GM12874 (cell line): ENCODE measurements at regions not wholly inside any gene's neighbourhood (a gene's known extent, or its start where the extent isn't known, plus 50 kb on each side); places are given as distances from the start of the nearest gene placed in this dataset.

Experiments
- CTCF ChIP-seq: IDR thresholded peaks from 2 replicates; pipeline ENCODE4 v1.5.1; 2011; ENCODE audit warnings: low read depth, mild to moderate bottlenecking, control low read depth, low read length, moderate library complexity; ENCODE audit not compliant: insufficient read depth

GRCh38 chr9:107713470-107713869, 223.9 kb upstream of the KLF4 start:
- TF ChIP-seq CTCF = no peak

- TF ChIP-seq CTCF = no peak
Observed at GRCh38 chr9:107712390-107712789, 222.8 kb upstream of the KLF4 start.

DNA sequence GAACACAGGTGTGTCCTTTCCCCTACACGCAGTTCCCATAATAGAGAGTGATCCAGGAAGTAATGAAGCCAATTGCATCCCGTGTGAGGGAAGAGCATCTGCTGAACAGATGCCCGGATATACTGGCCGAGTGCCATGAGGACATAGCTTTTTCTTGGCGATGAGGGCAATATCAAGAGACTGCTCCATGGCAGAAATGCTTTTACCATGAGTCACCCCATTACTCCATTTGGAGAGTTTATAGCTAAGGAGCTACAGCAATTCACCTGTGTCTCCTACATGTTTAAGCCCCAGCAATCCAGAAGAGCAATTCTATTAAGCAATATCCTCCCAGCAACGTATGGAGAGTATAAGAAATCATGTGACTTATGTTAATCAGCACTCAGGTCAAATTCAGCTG, 222.0 kb upstream of the KLF4 start:
- no peak for TF ChIP-seq CTCF

DNA sequence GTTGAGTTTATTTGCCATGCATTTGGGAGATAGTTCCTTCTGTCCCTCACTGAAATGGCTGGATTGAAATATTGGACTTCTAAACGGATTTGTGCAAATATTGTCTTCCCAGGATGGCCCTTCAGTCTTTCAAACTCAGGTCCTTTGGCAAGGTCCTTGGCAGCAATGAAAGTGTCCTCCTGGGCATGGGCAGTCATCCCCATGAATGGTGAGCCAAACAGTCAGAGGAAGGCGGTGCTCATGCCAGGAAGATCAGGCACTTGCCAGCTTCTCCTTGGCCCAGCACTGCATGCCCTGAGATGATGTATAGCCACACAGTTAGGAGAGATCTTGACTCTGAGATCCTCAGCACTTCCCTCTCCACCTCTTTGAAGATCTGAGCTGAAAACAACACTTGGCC, 221.4 kb upstream of the KLF4 start:
- TF ChIP-seq CTCF = no peak

- no peak for TF ChIP-seq CTCF
Observed at GRCh38 chr9:107710546-107710945, 221.0 kb upstream of the KLF4 start.

GRCh38 chr9:107708791-107709190, 219.2 kb upstream of the KLF4 start:
- TF ChIP-seq CTCF = no peak

DNA sequence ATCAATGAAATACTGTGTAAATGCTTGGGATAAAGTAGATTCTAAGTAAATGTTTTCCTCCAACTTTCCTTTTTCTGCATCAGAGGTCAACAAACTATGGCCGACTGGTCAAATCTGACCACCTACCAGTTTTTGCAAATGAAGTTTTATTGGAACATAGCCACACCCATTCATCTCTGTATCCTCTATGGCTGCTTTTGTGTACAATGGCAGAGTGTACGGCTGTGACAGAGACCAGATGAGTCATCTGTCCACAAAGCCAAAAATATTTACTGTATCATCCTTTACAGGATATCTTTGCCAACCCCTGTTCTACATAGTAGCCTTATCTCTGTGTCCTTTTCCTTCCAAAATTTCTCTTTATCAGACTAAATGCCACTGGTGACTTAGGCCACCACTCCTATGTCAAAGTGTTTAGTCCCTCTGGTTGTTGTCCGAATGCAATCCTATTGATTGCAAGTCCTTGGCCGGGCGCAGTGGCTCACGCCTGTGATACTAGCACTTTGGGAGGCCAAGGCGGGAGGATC, 218.4 kb upstream of the KLF4 start:
- TF ChIP-seq CTCF = no peak
